Esophagus squamous epithelium (tissue), 4 donors: ENCODE measurements at regions not wholly inside any gene's neighbourhood (a gene's known extent, or its start where the extent isn't known, plus 50 kb on each side); places are given as distances from the start of the nearest gene placed in this dataset.

Experiments used
- CTCF ChIP-seq, 6 experiments: fragments of 450-650 bp in 4 of 6; fragments of 200-600 bp in 2 of 6; sonication (generic) in 2 of 6; IDR thresholded peaks; one replicate each; pipeline ENCODE4 v1.5.1; 2016 to 2019; ENCODE audit warnings: antibody characterized with exemption in 6 of 6, mild to moderate bottlenecking in 4 of 6, moderate library complexity in 4 of 6
- POLR2A ChIP-seq, 4 donors: fragments of 450-650 bp; IDR thresholded peaks; one replicate each; pipeline ENCODE4 v1.6.1; 2017; ENCODE audit warnings: antibody characterized with exemption in 4 of 4, mild to moderate bottlenecking in 4 of 4, moderate library complexity in 3 of 4

- TF ChIP-seq CTCF (IDR thresholded peaks at IDR 0.05): no peak
- no peak for TF ChIP-seq POLR2A (IDR thresholded peaks at IDR 0.05)
Observed at GRCh38 chr1:68976916-68977610, 480.2 kb upstream of the DEPDC1 start.
